ENCODE measurements at regions not wholly inside any gene's neighbourhood (a gene's known extent, or its start where the extent isn't known, plus 50 kb on each side); places are given as distances from the start of the nearest gene placed in this dataset.

DNA sequence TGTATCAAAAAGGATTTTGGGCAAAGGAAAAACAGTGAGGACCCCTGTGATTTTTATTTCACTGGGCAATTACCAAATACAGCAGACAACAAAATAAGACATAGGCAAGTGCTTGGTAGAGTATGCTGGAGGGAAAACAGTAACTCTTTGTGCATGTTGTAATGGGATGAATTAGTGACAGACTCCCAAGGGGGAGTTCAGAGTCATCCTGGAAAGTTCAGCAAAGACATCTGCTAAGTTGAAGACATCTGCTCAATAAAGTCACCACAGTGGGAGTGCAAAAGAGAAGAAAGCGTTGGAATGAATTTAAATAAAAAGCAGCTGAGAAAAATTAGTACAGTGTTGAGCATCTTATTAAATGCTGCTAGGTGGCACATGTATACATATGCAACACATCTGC, 378.8 kb upstream of the ISX start:
- Mint-ChIP-seq H3K27me3 (peaks cover 3% of the 10 kb centered on the region), H3K4me1 (no peaks in the 10 kb centered on the region), H3K27ac (no peak overlapping the region), H3K36me3 (no peaks in the 10 kb centered on the region), H3K9me3 (no peaks in the 10 kb centered on the region), H3K4me3 (no peak overlapping the region)

GRCh38 chr22:34688825-34689224, 377.1 kb upstream of the ISX start:
- no peak overlapping the region for H3K27ac Mint-ChIP-seq
- H3K4me3 Mint-ChIP-seq = no peak overlapping the region
- H3K36me3 Mint-ChIP-seq = no peaks in the 10 kb centered on the region
- H3K27me3 Mint-ChIP-seq = peaks cover 3% of the 10 kb centered on the region
- no peaks in the 10 kb centered on the region for H3K9me3 Mint-ChIP-seq
- H3K4me1 Mint-ChIP-seq = no peaks in the 10 kb centered on the region

- no peak overlapping the region for H3K4me3 Mint-ChIP-seq
- H3K27ac Mint-ChIP-seq = no peak overlapping the region
- no peaks in the 10 kb centered on the region for H3K4me1 Mint-ChIP-seq
- no peaks in the 10 kb centered on the region for H3K9me3 Mint-ChIP-seq
- H3K36me3 Mint-ChIP-seq = no peaks in the 10 kb centered on the region
- H3K27me3 Mint-ChIP-seq = peaks cover 2% of the 10 kb centered on the region
Observed at GRCh38 chr22:34696557-34696956, 369.4 kb upstream of the ISX start.

- Mint-ChIP-seq H3K36me3 (no peaks in the 10 kb centered on the region), H3K4me3 (no peak overlapping the region), H3K27ac (no peak overlapping the region), H3K4me1 (no peaks in the 10 kb centered on the region), H3K27me3 (peaks cover 2% of the 10 kb centered on the region), H3K9me3 (no peaks in the 10 kb centered on the region)
Observed at GRCh38 chr22:34702279-34702678, 363.7 kb upstream of the ISX start.

- Mint-ChIP-seq H3K27me3 (no peaks in the 10 kb centered on the region), H3K4me1 (no peaks in the 10 kb centered on the region), H3K4me3 (no peak overlapping the region), H3K9me3 (peaks cover 5% of the 10 kb centered on the region), H3K36me3 (no peaks in the 10 kb centered on the region), H3K27ac (no peak overlapping the region)
Observed at GRCh38 chr22:34709641-34710040, 356.3 kb upstream of the ISX start.

GRCh38 chr22:34722901-34723300, 343.1 kb upstream of the ISX start:
- Mint-ChIP-seq H3K27me3 (peaks cover 8% of the 10 kb centered on the region), H3K36me3 (no peaks in the 10 kb centered on the region), H3K4me1 (no peaks in the 10 kb centered on the region), H3K4me3 (no peak overlapping the region), H3K27ac (no peak overlapping the region), H3K9me3 (peaks cover 11% of the 10 kb centered on the region)

- no peaks in the 10 kb centered on the region for H3K9me3 Mint-ChIP-seq
- H3K36me3 Mint-ChIP-seq = no peaks in the 10 kb centered on the region
- no peak overlapping the region for H3K27ac Mint-ChIP-seq
- H3K4me1 Mint-ChIP-seq = no peaks in the 10 kb centered on the region
- no peak overlapping the region for H3K4me3 Mint-ChIP-seq
- no peaks in the 10 kb centered on the region for H3K27me3 Mint-ChIP-seq
Observed at GRCh38 chr22:34736081-34736480, 329.9 kb upstream of the ISX start.

DNA sequence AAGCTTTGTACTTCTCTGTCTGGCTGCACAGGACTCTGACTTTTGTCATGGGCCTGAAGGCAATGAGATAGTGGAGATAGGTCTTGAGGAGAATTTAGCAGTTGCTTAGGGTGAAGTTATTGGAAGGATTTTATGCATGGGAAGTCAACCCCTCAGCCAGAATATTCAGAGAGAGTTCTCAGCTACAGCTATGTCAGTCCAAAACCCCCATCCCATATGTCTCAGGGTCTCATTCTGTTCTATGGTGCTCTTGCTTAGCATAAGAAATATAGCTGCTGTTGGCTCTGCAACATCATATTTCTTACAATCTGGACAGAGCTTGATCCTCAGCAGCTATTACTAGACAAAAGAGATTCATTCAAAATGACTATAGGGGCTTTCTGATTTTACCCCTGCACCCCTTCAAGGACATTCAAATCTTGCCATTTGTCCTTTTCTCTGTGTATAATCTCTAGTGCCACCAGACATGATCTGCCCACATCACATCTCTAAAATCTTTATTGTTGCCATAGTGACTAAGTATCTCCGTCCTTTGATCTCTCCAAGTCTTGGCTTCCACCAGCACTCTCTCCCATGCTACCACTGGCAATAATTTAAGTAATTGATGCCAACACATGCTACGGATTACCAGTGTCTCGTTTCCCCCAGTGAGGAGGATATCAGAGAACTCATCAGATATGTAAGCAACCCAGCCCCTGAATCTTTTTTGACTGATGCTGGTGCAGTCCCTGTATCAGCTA, 327.1 kb upstream of the ISX start:
- Mint-ChIP-seq H3K27ac (no peak overlapping the region), H3K9me3 (no peaks in the 10 kb centered on the region), H3K36me3 (no peaks in the 10 kb centered on the region), H3K4me3 (no peak overlapping the region), H3K4me1 (no peaks in the 10 kb centered on the region), H3K27me3 (no peaks in the 10 kb centered on the region)

GRCh38 chr22:34743110-34743751, 322.7 kb upstream of the ISX start:
- H3K27me3 Mint-ChIP-seq = no peaks in the 10 kb centered on the region
- H3K36me3 Mint-ChIP-seq = no peaks in the 10 kb centered on the region
- H3K9me3 Mint-ChIP-seq = no peaks in the 10 kb centered on the region
- no peaks in the 10 kb centered on the region for H3K4me1 Mint-ChIP-seq
- no peak overlapping the region for H3K4me3 Mint-ChIP-seq
- H3K27ac Mint-ChIP-seq = no peak overlapping the region

GRCh38 chr22:34760276-34761008, 305.5 kb upstream of the ISX start:
- Mint-ChIP-seq H3K27ac (no peak overlapping the region), H3K4me1 (no peaks in the 10 kb centered on the region), H3K9me3 (no peaks in the 10 kb centered on the region), H3K27me3 (no peaks in the 10 kb centered on the region), H3K36me3 (no peaks in the 10 kb centered on the region), H3K4me3 (no peak overlapping the region)

- H3K27ac Mint-ChIP-seq = no peak overlapping the region
- no peak overlapping the region for H3K4me3 Mint-ChIP-seq
- H3K9me3 Mint-ChIP-seq = no peaks in the 10 kb centered on the region
- H3K36me3 Mint-ChIP-seq = no peaks in the 10 kb centered on the region
- no peaks in the 10 kb centered on the region for H3K4me1 Mint-ChIP-seq
- no peaks in the 10 kb centered on the region for H3K27me3 Mint-ChIP-seq
Observed at GRCh38 chr22:34761111-34761510, 304.8 kb upstream of the ISX start.

GRCh38 chr22:34763496-34763895, 302.5 kb upstream of the ISX start:
- H3K9me3 Mint-ChIP-seq = no peaks in the 10 kb centered on the region
- no peak overlapping the region for H3K4me3 Mint-ChIP-seq
- no peaks in the 10 kb centered on the region for H3K36me3 Mint-ChIP-seq
- peaks cover 2% of the 10 kb centered on the region for H3K27me3 Mint-ChIP-seq
- H3K27ac Mint-ChIP-seq = no peak overlapping the region
- no peaks in the 10 kb centered on the region for H3K4me1 Mint-ChIP-seq

GRCh38 chr22:34765115-34765514, 300.8 kb upstream of the ISX start:
- Mint-ChIP-seq H3K4me3 (no peak overlapping the region), H3K4me1 (no peaks in the 10 kb centered on the region), H3K9me3 (no peaks in the 10 kb centered on the region), H3K27ac (no peak overlapping the region), H3K36me3 (no peaks in the 10 kb centered on the region), H3K27me3 (peaks cover 2% of the 10 kb centered on the region)

DNA sequence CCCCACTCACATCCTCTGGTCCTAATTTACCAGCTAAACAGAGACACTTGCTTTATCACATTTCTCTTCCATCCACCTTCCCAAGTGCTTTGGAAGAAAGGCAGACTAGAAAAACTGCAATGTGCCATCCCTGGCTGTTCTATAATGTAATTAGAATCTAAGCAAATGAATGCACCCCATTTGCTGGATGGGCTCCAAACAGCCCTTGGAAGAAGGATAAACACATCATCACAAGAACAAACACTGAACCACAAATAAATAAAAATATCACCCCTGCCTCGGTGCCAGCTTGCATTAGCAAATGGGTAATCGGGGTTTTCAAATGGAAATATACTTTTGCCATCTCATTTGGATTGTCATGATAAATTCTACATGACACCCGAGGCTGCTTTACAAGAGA, 296.6 kb upstream of the ISX start:
- H3K27me3 Mint-ChIP-seq = peaks cover 2% of the 10 kb centered on the region
- no peaks in the 10 kb centered on the region for H3K4me1 Mint-ChIP-seq
- no peak overlapping the region for H3K27ac Mint-ChIP-seq
- H3K4me3 Mint-ChIP-seq = no peak overlapping the region
- H3K36me3 Mint-ChIP-seq = no peaks in the 10 kb centered on the region
- no peaks in the 10 kb centered on the region for H3K9me3 Mint-ChIP-seq

- Mint-ChIP-seq H3K4me1 (no peaks in the 10 kb centered on the region), H3K4me3 (no peak overlapping the region), H3K27me3 (no peaks in the 10 kb centered on the region), H3K27ac (no peak overlapping the region), H3K9me3 (peaks cover 10% of the 10 kb centered on the region), H3K36me3 (no peaks in the 10 kb centered on the region)
Observed at GRCh38 chr22:34776817-34777216, 289.1 kb upstream of the ISX start.

DNA sequence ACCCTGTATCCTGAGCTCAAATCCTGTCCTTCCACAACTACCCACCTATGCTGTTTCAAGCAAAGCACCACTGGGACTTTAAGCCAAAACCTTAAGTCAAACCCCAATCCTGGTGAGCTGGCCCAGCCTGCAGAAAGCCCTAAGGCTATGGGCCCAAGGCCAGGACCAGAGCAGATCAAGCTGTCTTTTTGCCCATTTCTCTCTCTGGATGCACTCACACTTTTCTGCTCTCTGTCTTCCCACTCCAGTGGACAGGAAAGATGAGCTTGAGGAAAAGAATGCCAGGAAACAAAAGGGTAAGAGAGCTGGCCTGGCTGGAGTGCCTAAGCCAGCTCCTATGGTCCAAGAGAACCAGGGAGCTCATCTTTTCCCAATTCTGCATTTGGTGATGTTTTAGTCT, 284.3 kb upstream of the ISX start:
- peaks cover 11% of the 10 kb centered on the region for H3K9me3 Mint-ChIP-seq
- no peaks in the 10 kb centered on the region for H3K4me1 Mint-ChIP-seq
- H3K27ac Mint-ChIP-seq = no peak overlapping the region
- H3K4me3 Mint-ChIP-seq = no peak overlapping the region
- H3K36me3 Mint-ChIP-seq = no peaks in the 10 kb centered on the region
- no peaks in the 10 kb centered on the region for H3K27me3 Mint-ChIP-seq
